Uterus (tissue), 2 donors: ENCODE measurements at regions not wholly inside any gene's neighbourhood (a gene's known extent, or its start where the extent isn't known, plus 50 kb on each side); places are given as distances from the start of the nearest gene placed in this dataset.

Experiments used
- POLR2A ChIP-seq, 2 donors: fragments of 450-650 bp; IDR thresholded peaks; one replicate each; pipeline ENCODE4 v1.6.1; 2016; ENCODE audit warnings: antibody characterized with exemption in 2 of 2, mild to moderate bottlenecking in 1 of 2, moderate library complexity in 1 of 2
- TF ChIP-seq, protein P1 (sequence below), 4 experiments: fragments of 200-600 bp in 2 of 4; fragments of 450-650 bp in 2 of 4; sonication (generic) in 2 of 4; IDR thresholded peaks; one replicate each; pipeline ENCODE4 v1.5.1; 2016 to 2019; ENCODE audit warnings: antibody characterized with exemption in 4 of 4, mild to moderate bottlenecking in 2 of 4, moderate library complexity in 1 of 4

DNA sequence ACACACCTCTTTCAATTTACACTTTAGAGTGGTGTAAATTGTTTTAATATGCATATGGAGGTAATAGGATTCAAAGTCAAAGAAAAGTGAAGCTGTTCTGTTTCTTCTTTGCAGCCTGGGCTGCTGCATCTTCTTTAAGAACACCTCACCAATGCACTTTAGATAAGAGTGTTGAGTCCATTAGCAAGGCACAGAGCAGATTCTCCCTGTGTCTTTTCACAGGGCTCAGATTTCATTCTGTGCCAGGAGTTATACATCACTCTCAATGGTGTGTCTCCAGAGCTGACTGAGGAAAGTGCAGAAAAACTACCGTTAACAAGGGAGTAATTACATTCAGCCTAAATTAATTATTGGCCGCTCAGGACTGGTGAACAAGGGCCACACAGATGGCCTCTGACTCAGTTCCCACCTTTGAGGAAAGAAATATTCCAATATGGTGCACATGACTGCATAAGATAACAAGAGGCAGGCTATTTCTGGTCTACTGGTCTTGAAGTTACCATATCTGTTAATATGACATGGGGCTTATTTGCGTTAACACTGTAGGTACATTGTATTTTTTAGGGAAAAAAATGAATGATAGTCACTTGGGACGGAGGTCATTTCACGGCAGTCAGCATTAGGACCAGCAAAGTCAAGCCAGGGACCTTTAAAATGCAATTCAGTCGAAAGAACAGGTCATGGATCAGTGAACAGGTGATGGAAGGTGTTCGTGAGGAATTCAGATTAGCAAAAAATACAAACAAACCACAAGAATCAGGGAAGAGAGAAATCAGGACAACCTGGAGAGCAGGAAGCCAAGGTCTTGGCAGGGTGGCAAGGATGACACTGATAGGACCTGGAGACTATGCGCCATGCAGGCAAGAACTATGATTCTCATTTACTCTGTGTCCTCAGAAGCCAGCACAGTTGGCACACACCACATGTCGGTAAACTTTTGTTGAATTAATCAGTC lies 203.7 kb downstream of the TBX18 start:
- no peak for TF ChIP-seq POLR2A (IDR thresholded peaks at IDR 0.05)
- TF ChIP-seq, protein P1, sequence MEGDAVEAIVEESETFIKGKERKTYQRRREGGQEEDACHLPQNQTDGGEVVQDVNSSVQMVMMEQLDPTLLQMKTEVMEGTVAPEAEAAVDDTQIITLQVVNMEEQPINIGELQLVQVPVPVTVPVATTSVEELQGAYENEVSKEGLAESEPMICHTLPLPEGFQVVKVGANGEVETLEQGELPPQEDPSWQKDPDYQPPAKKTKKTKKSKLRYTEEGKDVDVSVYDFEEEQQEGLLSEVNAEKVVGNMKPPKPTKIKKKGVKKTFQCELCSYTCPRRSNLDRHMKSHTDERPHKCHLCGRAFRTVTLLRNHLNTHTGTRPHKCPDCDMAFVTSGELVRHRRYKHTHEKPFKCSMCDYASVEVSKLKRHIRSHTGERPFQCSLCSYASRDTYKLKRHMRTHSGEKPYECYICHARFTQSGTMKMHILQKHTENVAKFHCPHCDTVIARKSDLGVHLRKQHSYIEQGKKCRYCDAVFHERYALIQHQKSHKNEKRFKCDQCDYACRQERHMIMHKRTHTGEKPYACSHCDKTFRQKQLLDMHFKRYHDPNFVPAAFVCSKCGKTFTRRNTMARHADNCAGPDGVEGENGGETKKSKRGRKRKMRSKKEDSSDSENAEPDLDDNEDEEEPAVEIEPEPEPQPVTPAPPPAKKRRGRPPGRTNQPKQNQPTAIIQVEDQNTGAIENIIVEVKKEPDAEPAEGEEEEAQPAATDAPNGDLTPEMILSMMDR (IDR thresholded peaks at IDR 0.05): no peak
